ENCODE measurements at regions not wholly inside any gene's neighbourhood (a gene's known extent, or its start where the extent isn't known, plus 50 kb on each side); places are given as distances from the start of the nearest gene placed in this dataset.

DNA sequence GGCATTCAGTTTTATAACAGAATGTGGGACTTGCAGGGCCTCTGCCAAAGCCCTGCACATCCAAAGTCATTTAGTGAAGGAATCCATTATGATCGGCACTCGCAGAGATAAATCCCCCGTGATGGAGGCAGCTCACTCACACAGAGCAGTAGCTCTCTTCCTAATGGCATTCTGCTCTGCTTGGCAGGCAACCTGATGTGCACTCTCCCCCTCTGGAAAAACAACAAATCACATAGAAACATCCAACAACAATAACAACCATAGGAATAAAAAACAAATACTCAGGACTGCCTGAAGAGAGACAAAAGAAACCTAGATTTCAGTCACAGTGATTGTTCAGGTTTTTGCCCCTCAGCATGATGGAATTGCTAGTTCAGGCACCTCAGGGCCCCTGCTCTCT lies 59.7 kb downstream of the NAA11 start:
- no peak for DNase-seq
- ATAC-seq: no peak
- no peak overlapping the region for H3K27ac Mint-ChIP-seq
- POLR2A ChIA-PET: no interaction called here
- CTCF ChIA-PET: no interaction called here
- H3K36me3 Mint-ChIP-seq (ENCODE audit: low read depth): no peaks in the 10 kb centered on the region
- H3K27me3 Mint-ChIP-seq: no peaks in the 10 kb centered on the region
- H3K9me3 Mint-ChIP-seq (ENCODE audit: low read depth): no peaks in the 10 kb centered on the region
- H3K4me3 Mint-ChIP-seq: no peak overlapping the region
- no peaks in the 10 kb centered on the region for H3K4me1 Mint-ChIP-seq
- intact Hi-C loops (cut with DNase I, micrococcal nuclease): no loop called here

DNA sequence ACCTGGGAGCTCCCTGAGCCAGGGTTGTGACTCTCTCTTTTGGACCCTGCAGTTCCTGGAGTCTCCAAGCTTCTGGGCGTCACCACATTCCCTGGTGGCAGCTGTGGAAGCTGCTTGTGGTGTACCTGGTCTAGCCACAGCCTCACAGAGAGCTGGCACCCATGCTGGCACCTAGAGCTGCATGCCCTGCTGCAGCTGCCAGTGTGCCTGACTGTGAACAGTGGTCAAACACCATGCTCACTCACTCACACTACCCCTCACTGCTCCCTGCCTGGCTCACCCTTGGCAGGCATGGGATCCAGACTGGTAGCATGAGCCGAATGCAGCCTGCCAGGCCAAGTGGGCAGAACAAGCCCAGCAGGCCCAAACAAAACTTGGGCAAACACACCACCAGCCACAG lies 66.6 kb downstream of the NAA11 start:
- intact Hi-C loops (cut with DNase I, micrococcal nuclease): no loop called here
- Mint-ChIP-seq H3K4me1 (no peaks in the 10 kb centered on the region), H3K9me3 (ENCODE audit: low read depth) (no peaks in the 10 kb centered on the region), H3K4me3 (no peak overlapping the region), H3K27me3 (no peaks in the 10 kb centered on the region), H3K27ac (no peak overlapping the region), H3K36me3 (ENCODE audit: low read depth) (no peaks in the 10 kb centered on the region)
- ChIA-PET POLR2A (no interaction called here), CTCF (interaction anchor here (0.6 kb wide), 1 partner anchor 75 kb away, joined by 3 read pairs; no protein-coding TSS in a partner anchor)
- ATAC-seq (no peak), DNase-seq (no peak)

GRCh38 chr4:79258614-79259176 lies 67.2 kb downstream of the NAA11 start:
- intact Hi-C loops (cut with DNase I, micrococcal nuclease): no loop called here
- Mint-ChIP-seq H3K27me3 (no peaks in the 10 kb centered on the region), H3K27ac (no peak overlapping the region), H3K36me3 (ENCODE audit: low read depth) (no peaks in the 10 kb centered on the region), H3K4me1 (no peaks in the 10 kb centered on the region), H3K9me3 (ENCODE audit: low read depth) (no peaks in the 10 kb centered on the region), H3K4me3 (no peak overlapping the region)
- POLR2A ChIA-PET: no interaction called here
- DNase-seq (no peak), ATAC-seq (no peak)
- CTCF ChIA-PET: no interaction called here

GRCh38 chr4:79257953-79258613 lies 67.8 kb downstream of the NAA11 start:
- no peaks in the 10 kb centered on the region for H3K36me3 Mint-ChIP-seq (ENCODE audit: low read depth)
- no peaks in the 10 kb centered on the region for H3K9me3 Mint-ChIP-seq (ENCODE audit: low read depth)
- ChIA-PET CTCF (no interaction called here), POLR2A (no interaction called here)
- DNase-seq (no peak), ATAC-seq (no peak)
- intact Hi-C loops (cut with DNase I, micrococcal nuclease): no loop called here
- H3K27me3 Mint-ChIP-seq: no peaks in the 10 kb centered on the region
- no peak overlapping the region for H3K4me3 Mint-ChIP-seq
- no peaks in the 10 kb centered on the region for H3K4me1 Mint-ChIP-seq
- no peak overlapping the region for H3K27ac Mint-ChIP-seq

GRCh38 chr4:79255793-79256192 lies 70.1 kb downstream of the NAA11 start:
- CTCF ChIA-PET: no interaction called here
- Mint-ChIP-seq H3K9me3 (ENCODE audit: low read depth) (peaks cover under 1% of the 10 kb centered on the region), H3K27me3 (no peaks in the 10 kb centered on the region), H3K4me1 (no peaks in the 10 kb centered on the region), H3K36me3 (ENCODE audit: low read depth) (no peaks in the 10 kb centered on the region), H3K4me3 (no peak overlapping the region), H3K27ac (no peak overlapping the region)
- ATAC-seq: no peak
- intact Hi-C loops (cut with DNase I, micrococcal nuclease): no loop called here
- POLR2A ChIA-PET: no interaction called here
- no peak for DNase-seq

- POLR2A ChIA-PET: no interaction called here
- H3K4me3 Mint-ChIP-seq: no peak overlapping the region
Measured at GRCh38 chr4:79253924-79254323, 71.9 kb downstream of the NAA11 start.

DNA sequence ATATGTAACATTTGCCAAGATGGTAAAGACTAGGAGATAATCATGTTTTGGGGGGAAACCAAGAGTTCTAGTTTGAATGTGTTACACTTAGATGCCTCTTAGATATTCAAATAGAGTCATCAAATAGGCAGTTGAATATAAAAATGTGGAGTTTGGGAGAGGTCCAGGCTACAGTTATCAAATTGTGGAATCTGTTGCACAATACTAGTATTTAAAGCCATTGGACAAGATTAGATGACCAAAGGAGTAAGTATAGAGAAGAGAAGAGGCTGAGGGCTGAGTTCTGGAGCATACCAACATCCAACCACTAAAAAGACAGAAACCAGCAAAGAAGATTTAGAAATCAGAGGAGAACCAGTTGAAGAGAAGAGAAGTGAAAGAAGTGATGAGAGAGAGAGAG lies 72.7 kb downstream of the NAA11 start:
- CTCF ChIA-PET: no interaction called here
- Mint-ChIP-seq H3K4me3 (no peak overlapping the region), H3K4me1 (no peaks in the 10 kb centered on the region), H3K36me3 (ENCODE audit: low read depth) (no peaks in the 10 kb centered on the region), H3K27me3 (no peaks in the 10 kb centered on the region), H3K27ac (no peak overlapping the region), H3K9me3 (ENCODE audit: low read depth) (peaks cover 2% of the 10 kb centered on the region)
- DNase-seq (no peak), ATAC-seq (no peak)
- intact Hi-C loops (cut with DNase I, micrococcal nuclease): no loop called here
- POLR2A ChIA-PET: no interaction called here

More at GRCh38 chr4:79253924-79254323, 71.9 kb downstream of the NAA11 start:
- H3K36me3 Mint-ChIP-seq (ENCODE audit: low read depth): no peaks in the 10 kb centered on the region
- H3K27ac Mint-ChIP-seq: no peak overlapping the region
- intact Hi-C loops (cut with DNase I, micrococcal nuclease): no loop called here
- DNase-seq: no peak
- H3K4me1 Mint-ChIP-seq: no peaks in the 10 kb centered on the region
- ATAC-seq: no peak
- peaks cover 2% of the 10 kb centered on the region for H3K9me3 Mint-ChIP-seq (ENCODE audit: low read depth)
- CTCF ChIA-PET: no interaction called here
- no peaks in the 10 kb centered on the region for H3K27me3 Mint-ChIP-seq

GRCh38 chr4:79250887-79251286 lies 75.0 kb downstream of the NAA11 start:
- ATAC-seq (no peak), DNase-seq (no peak)
- Mint-ChIP-seq H3K36me3 (ENCODE audit: low read depth) (no peaks in the 10 kb centered on the region), H3K4me3 (no peak overlapping the region), H3K27me3 (peaks cover 3% of the 10 kb centered on the region), H3K4me1 (no peaks in the 10 kb centered on the region), H3K9me3 (ENCODE audit: low read depth) (peaks cover 2% of the 10 kb centered on the region), H3K27ac (no peak overlapping the region)
- intact Hi-C loops (cut with DNase I, micrococcal nuclease): no loop called here
- CTCF ChIA-PET: no interaction called here
- POLR2A ChIA-PET: no interaction called here

GRCh38 chr4:79249881-79250503 lies 75.9 kb downstream of the NAA11 start:
- no peak for ATAC-seq
- intact Hi-C loops (cut with DNase I, micrococcal nuclease): no loop called here
- H3K4me1 Mint-ChIP-seq: no peaks in the 10 kb centered on the region

GRCh38 chr4:79248610-79249009 lies 77.3 kb downstream of the NAA11 start:
- Mint-ChIP-seq H3K4me3 (no peak overlapping the region), H3K9me3 (ENCODE audit: low read depth) (peaks cover 2% of the 10 kb centered on the region), H3K27me3 (peaks cover 3% of the 10 kb centered on the region), H3K27ac (no peak overlapping the region), H3K4me1 (no peaks in the 10 kb centered on the region), H3K36me3 (ENCODE audit: low read depth) (no peaks in the 10 kb centered on the region)
- CTCF ChIA-PET: no interaction called here
- ATAC-seq (no peak), DNase-seq (no peak)
- intact Hi-C loops (cut with DNase I, micrococcal nuclease): no loop called here
- POLR2A ChIA-PET: no interaction called here

More at GRCh38 chr4:79249881-79250503, 75.9 kb downstream of the NAA11 start:
- Mint-ChIP-seq H3K27me3 (peaks cover 3% of the 10 kb centered on the region), H3K27ac (no peak overlapping the region), H3K36me3 (ENCODE audit: low read depth) (no peaks in the 10 kb centered on the region), H3K9me3 (ENCODE audit: low read depth) (peaks cover 2% of the 10 kb centered on the region), H3K4me3 (no peak overlapping the region)
- POLR2A ChIA-PET: no interaction called here
- DNase-seq: no peak
- CTCF ChIA-PET: no interaction called here

GRCh38 chr4:79247695-79248394 lies 78.0 kb downstream of the NAA11 start:
- CTCF ChIA-PET: no interaction called here
- ATAC-seq: no peak
- intact Hi-C loops (cut with DNase I, micrococcal nuclease): no loop called here
- POLR2A ChIA-PET: no interaction called here
- Mint-ChIP-seq H3K9me3 (ENCODE audit: low read depth) (peaks cover 4% of the 10 kb centered on the region), H3K36me3 (ENCODE audit: low read depth) (no peaks in the 10 kb centered on the region), H3K27me3 (peaks cover 3% of the 10 kb centered on the region), H3K4me3 (no peak overlapping the region), H3K27ac (no peak overlapping the region), H3K4me1 (no peaks in the 10 kb centered on the region)
- no peak for DNase-seq

Data from activated CD4-positive, alpha-beta T cell treated with anti-CD3 and anti-CD28 coated beads for 36 hours (primary cell).